ENCODE measurements at regions not wholly inside any gene's neighbourhood (a gene's known extent, or its start where the extent isn't known, plus 50 kb on each side); places are given as distances from the start of the nearest gene placed in this dataset.

- H3K36me3 ChIP-seq: no peaks in the 10 kb centered on the region
- no peaks in the 10 kb centered on the region for H3K9me3 ChIP-seq
- no peaks in the 10 kb centered on the region for H3K4me1 ChIP-seq
- H3K4me3 ChIP-seq: no peak overlapping the region
- no peak for DNase-seq (ENCODE audit: low spot score)
- TF ChIP-seq, protein P1, sequence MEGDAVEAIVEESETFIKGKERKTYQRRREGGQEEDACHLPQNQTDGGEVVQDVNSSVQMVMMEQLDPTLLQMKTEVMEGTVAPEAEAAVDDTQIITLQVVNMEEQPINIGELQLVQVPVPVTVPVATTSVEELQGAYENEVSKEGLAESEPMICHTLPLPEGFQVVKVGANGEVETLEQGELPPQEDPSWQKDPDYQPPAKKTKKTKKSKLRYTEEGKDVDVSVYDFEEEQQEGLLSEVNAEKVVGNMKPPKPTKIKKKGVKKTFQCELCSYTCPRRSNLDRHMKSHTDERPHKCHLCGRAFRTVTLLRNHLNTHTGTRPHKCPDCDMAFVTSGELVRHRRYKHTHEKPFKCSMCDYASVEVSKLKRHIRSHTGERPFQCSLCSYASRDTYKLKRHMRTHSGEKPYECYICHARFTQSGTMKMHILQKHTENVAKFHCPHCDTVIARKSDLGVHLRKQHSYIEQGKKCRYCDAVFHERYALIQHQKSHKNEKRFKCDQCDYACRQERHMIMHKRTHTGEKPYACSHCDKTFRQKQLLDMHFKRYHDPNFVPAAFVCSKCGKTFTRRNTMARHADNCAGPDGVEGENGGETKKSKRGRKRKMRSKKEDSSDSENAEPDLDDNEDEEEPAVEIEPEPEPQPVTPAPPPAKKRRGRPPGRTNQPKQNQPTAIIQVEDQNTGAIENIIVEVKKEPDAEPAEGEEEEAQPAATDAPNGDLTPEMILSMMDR (IDR thresholded peaks at IDR 0.05): no peak
- H3K27me3 ChIP-seq: no peaks in the 10 kb centered on the region
- H3K27ac ChIP-seq: no peak overlapping the region
Measured at GRCh38 chr3:24726423-24726822, 231.8 kb upstream of the THRB start.

DNA sequence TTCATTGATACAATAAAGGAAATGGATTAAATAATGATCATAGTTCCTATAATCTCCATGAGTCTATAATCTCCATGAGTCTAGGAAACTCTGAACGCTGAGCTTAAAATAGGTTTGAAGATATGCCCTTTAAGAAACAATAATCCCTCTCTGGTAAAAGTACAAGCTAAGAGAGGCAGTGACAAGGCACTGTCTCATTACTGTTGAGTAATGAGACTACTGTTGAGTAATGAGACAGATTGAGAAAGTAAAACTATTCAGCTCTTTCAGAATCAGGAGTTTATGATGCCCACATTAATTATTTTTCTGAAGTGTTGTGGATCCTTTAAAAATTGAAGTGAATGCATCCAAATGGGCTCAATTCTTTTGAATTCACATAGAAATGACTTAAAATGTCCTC, 235.5 kb upstream of the THRB start:
- H3K4me1 ChIP-seq: no peaks in the 10 kb centered on the region
- H3K27me3 ChIP-seq: no peaks in the 10 kb centered on the region
- H3K27ac ChIP-seq: no peak overlapping the region
- DNase-seq (ENCODE audit: low spot score): no peak
- H3K36me3 ChIP-seq: no peaks in the 10 kb centered on the region
- H3K4me3 ChIP-seq: no peak overlapping the region
- TF ChIP-seq, protein P1 (IDR thresholded peaks at IDR 0.05): no peak
- H3K9me3 ChIP-seq: no peaks in the 10 kb centered on the region

DNA sequence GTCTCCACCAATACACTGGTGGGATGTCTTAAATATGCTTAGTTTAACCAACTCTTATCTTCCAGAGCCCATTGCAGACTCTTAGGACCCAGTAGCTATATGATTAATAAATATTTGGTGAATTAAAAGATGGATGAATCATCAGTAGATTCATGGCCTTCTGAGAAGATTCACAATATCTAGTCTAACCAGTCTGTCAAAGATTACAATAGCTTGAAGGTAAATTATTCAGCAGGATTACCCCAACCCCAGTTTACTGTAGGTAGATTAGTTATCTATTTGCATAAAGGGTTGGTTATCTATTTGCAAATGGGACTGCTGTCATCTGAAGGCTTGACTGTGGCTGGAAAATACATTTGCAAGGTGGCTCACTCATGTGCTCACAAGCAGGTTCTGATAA, 239.4 kb upstream of the THRB start:
- Histone ChIP-seq H3K27ac (no peak overlapping the region), H3K9me3 (no peaks in the 10 kb centered on the region), H3K4me1 (no peaks in the 10 kb centered on the region), H3K4me3 (no peak overlapping the region), H3K27me3 (no peaks in the 10 kb centered on the region), H3K36me3 (no peaks in the 10 kb centered on the region)
- DNase-seq (ENCODE audit: low spot score): no peak
- TF ChIP-seq, protein P1 (IDR thresholded peaks at IDR 0.05): no peak

DNA sequence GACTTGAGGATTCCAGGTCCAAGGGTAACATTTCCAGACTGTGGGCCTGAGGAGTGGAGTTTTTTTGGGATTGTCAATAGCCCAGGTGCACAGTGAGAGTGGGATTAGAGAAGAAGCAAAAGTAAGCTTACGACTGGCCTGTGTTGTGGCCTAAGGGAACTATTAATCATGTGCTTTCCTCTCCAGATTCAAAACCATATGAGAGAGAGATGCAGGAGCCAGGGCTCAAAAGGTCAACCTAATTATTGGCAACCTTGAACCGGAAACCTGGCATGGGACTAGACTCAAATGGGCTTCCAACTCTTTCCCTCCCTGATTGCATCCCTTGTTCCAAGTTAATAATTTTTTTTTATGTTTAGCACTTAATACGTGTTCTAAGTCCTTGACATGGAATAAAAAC, 242.1 kb upstream of the THRB start:
- TF ChIP-seq, protein P1 (IDR thresholded peaks at IDR 0.05): no peak
- Histone ChIP-seq H3K36me3 (no peaks in the 10 kb centered on the region), H3K27me3 (no peaks in the 10 kb centered on the region), H3K27ac (no peak overlapping the region), H3K4me1 (no peaks in the 10 kb centered on the region), H3K4me3 (no peak overlapping the region), H3K9me3 (no peaks in the 10 kb centered on the region)
- DNase-seq (ENCODE audit: low spot score): no peak

DNA sequence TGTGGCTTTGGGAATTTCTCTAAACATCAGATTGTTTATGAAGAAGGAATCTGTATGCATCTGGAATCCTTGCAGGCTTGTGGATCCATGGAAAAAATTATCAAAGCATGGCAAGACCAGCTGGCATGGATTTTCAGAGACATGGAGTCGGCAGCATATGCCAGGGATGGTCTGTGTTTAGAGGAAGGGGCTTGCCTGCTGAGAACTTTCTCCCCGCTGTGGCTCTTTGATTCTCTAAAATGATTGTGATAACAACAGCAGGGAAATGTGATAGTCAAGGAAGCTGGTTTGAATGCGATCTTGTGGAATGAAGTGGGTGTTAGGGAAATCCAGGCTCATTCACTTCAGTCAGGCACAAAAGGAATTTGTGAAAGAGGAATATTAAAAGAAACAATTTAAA, 245.7 kb upstream of the THRB start:
- no peaks in the 10 kb centered on the region for H3K4me1 ChIP-seq
- H3K27me3 ChIP-seq: no peaks in the 10 kb centered on the region
- no peak overlapping the region for H3K4me3 ChIP-seq
- no peak overlapping the region for H3K27ac ChIP-seq
- DNase-seq (ENCODE audit: low spot score): no peak
- no peaks in the 10 kb centered on the region for H3K9me3 ChIP-seq
- H3K36me3 ChIP-seq: no peaks in the 10 kb centered on the region
- TF ChIP-seq, protein P1 (IDR thresholded peaks at IDR 0.05): no peak

DNA sequence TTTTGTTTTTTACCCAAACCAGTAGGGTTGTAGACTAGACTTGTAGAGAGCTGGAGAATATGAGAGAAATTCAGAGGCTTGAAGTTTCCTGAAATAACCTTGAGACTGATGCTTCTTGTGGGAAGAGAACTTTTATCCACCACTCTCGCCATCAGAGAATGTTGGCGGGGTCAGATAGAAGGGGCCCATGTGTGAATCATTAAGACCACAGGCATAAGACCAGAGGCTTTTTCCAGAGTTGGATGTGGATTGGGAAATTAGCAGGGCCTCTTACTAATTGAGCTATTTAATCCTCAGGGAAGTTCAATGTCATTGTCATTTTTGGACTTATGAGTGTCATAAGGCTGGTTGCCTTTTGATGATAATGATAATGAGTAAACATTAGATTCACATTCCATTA, 246.9 kb upstream of the THRB start:
- H3K9me3 ChIP-seq: no peaks in the 10 kb centered on the region
- no peak for DNase-seq (ENCODE audit: low spot score)
- H3K36me3 ChIP-seq: no peaks in the 10 kb centered on the region
- TF ChIP-seq, protein P1 (IDR thresholded peaks at IDR 0.05): no peak
- no peaks in the 10 kb centered on the region for H3K4me1 ChIP-seq
- no peaks in the 10 kb centered on the region for H3K27me3 ChIP-seq
- H3K27ac ChIP-seq: no peak overlapping the region
- H3K4me3 ChIP-seq: no peak overlapping the region

All from right atrium auricular region (tissue), 2 donors.